ENCODE measurements at regions not wholly inside any gene's neighbourhood (a gene's known extent, or its start where the extent isn't known, plus 50 kb on each side); places are given as distances from the start of the nearest gene placed in this dataset.

- TF ChIP-seq POLR2A (IDR thresholded peaks at IDR 0.05) (no peak), CTCF (IDR thresholded peaks at IDR 0.05) (no peak), POLR2AphosphoS5 (IDR thresholded peaks at IDR 0.05; ENCODE audit: insufficient read depth in 1 of 2, low read depth in 1 of 2) (no peak)
These were observed 53.2 kb upstream of the ATXN3L start for GRCh38 chrX:13373027-13373426.

Measured in vagina (tissue), 2 donors.